ENCODE measurements at regions not wholly inside any gene's neighbourhood (a gene's known extent, or its start where the extent isn't known, plus 50 kb on each side); places are given as distances from the start of the nearest gene placed in this dataset.

DNA sequence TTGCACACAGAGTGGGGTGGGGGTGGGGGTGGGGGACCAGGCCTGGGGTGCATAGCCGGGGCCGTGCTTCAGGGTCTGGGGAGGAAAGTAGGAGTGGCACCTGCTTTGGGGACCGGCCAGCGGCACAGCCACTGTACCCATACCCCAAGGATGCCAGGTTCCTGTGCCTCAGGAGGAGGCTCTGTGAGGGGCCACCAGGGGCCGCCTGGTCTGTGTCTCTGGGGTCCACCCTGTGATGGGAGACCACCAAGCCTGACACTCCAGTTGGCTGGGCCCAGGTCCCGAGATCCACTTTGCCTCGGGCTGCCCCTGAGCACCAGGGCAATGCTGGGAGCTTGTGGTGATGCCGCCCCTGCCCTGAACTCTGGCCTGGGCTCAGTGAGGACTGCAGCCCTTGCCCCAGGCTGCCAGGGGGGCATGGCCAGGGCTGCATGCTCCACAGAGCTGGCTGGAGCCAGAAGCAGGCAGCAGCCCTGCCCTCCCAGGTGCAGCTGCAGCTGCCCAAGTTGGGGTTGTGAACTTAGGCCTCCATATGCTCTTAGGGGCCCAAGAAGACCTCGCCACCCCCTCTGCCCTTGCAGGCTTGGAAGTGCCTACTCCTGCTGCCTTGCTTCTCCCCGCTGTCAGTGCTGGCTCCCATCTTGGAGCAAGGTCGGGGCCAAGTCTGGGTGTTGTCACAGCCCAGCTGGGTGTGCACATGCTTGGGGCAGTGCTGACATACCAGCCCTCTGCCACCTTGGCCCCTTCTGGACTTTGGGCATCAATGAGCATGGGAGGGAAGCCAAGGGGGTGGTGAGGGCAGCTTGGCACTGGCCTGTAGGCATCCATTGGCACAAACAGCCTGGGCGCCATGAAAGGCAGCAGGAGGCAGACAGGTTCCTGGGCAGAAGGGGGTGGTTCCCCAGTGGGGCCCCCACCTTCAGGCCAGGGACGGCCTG lies 123.3 kb upstream of the THY1 start:
- no peak for DNase-seq

DNA sequence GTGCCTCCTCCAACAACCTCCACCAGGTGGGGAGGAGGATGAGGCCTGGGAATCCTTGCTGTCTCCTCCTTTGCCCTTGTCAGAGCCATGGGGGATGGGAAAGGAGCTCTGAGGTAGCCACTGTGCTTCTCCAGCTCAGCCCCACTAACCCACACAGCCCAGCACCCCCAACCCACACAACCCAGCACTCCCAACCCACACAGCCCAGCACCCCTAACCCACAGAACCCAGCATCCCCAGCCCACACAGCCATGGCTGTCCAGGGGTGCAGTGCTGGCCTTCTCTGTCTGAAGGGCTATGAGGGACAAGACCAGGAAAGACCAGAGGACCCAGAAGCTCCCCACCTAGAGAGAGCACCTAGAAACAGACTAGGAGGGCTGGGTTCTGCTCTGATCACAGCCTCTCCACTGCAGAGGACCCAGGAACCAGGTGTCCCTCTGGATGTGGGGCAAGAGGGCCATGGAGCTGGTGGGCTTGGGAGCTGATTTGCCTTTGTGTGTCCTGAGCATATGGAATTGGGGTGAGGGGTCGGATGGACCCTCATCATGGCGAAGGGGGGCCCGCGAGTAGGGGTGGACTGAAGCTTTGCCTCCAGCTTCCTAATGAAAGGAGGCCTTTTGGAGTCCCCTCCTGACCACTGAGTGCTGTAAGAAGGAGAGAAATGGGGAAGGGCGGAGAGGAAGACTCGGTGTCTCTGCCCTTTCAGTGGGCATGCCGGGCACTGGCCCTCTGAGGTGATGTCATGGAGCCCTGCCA lies 117.6 kb upstream of the THY1 start:
- no peak for DNase-seq

DNA sequence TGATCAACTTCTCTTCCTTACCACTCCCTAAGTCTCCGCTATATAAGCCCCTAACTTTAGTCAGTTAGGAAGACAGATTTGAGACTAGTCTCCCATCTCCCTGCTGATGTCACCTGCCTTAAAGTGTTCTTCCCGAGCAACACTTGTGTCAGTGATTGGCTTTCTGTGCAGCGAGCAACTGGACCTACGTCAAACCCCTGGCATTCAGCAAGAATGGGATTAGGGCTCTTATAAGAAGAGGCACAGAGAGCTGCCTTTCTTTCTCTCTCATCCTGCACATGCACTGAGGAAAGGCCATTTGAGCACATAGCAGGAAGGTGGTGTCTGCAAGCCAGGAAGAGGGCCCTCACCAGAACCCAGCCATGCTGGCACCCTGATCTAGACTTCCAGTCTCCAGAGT lies 116.6 kb upstream of the THY1 start:
- no peak for DNase-seq

DNA sequence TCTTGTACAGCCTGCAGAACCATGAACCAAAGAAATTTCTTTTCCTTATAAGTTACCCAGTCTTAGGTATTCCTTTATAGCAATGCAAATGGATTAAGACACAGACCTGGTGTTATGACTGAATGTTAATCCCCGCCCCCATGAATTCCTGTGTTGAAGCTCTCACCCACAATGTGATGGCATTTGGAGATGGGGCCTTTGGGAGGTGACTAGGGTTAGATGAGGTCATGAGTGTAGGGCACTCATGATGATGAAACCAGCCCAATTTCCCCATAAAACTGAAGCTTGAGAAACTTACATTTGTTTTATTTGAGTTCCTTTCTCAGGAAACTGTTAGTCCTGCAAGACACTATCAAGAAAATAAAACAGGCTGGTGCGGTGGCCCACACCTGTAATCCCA lies 115.8 kb upstream of the THY1 start:
- no peak for DNase-seq

DNA sequence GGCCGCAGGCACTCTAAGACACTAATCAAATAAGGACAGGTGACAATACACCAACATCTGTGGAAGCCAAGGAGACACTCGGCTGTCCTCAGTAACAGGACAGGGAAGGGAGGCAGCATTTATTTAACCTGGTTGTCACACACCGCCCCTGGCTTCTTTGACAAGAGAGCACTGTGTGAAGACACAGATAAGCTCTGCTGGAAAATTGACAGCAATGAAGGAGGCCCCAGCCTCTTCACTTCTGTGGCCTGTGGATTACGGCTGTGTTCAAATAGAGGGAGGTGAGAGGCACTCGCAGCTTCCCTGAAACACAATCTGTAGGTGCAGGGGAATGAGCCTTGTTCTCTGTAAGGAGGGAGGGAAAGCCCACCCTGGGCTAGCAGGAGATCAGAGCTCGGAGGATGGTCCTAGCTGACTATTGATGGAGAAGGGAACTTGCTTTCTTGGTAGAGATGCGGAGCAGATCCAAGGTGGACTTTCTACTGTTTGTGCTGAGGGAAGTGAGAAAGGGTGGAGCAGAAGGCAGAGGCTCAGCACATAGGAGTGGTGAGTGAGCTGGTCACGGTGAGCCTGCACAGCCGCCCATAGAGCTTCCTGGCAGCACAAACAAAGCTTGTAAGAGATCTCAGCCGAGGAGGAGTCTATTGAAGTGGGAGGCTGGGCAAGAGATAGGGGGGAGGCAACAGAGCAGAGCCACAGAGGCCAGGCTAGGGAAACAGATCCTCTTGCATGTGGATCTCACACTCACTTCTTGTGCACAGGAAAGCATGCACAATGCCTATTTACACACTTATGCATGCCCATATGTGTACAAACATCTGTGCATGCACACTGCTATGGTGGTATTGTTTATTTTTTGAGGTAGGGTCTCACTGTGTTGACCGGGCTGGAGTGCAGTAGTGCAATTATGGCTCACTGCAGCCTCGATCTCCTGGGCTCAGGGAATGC lies 114.6 kb upstream of the THY1 start:
- no peak for DNase-seq

DNA sequence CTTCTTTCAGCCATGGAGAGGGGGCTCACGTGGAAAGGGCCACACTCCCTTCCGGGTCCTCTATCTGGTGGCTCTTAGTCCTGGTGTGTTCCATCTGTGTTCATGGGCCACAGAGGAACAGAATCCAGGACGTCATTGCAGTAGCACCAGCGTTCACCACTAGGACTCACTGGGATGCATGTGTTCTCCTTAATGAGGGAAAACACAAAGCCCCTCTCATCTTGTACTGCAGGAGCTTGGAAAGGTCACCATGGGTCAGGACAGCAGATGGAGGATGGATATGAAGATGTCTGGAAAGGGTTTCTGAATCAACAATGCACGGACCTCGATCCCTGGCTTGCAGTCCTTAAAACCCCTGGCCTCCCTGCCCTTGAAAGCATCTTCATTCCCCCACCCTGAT lies 113.8 kb upstream of the THY1 start:
- DNase-seq = no peak

DNA sequence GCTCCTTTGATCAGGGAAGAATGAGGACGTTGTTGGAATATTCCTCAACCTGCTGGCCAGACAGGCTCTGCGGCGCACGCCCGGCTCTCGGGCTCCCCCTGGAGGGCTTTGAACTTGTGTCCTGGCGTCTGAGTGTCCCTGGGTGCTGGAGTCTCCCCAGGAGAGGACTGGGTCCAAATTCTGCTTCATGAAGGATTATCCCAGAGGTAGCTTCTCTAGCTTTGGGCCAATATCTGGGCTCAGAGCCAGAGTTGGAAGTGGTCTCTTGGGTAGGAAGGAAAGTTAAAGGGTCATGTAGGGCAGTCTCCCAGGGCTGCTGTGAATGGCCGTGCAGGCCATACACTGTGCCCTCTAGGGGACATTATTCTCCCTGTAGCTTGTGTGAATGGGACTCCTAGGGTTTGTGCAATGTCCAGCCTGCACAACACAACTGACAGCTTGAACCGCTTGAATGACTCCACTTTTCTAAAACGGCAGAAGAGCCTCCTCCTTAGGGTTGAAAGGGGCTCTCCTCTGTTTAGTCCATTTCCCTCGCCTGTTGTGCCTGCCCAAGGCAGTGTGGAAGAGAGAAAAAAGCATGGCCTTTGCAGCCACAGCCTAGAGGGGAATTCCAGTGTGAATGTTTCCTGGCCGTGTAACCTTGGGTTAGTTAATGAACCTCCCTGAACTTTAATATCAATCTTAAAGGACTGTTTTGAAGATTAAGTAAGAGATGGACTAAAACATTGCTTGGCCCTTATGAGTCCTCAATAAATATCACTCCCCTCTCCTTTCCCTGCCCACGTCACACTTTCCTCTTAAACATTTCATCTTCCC lies 111.2 kb upstream of the THY1 start:
- DNase-seq = peak; percentile 69

DNA sequence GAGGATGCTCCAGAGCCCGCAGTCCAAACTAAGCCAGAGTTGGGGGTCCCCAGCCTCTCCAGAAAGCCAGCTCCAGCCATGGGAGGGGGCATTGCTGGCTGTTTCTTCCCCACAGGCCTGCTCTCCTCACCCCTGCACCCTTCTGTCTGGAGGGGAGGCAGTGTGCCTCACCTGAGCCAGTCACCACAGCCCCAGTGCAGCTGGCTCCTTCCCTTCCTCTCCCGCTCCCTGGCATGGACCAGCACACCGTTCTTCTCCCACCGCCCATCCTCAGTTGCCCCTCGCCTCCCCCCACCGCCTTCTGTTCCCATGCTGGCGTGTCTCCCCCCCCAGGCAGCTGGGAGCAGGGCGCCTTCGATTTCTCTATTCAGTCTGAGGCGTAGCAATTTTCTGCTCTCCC lies 110.5 kb upstream of the THY1 start:
- no peak for DNase-seq

DNA sequence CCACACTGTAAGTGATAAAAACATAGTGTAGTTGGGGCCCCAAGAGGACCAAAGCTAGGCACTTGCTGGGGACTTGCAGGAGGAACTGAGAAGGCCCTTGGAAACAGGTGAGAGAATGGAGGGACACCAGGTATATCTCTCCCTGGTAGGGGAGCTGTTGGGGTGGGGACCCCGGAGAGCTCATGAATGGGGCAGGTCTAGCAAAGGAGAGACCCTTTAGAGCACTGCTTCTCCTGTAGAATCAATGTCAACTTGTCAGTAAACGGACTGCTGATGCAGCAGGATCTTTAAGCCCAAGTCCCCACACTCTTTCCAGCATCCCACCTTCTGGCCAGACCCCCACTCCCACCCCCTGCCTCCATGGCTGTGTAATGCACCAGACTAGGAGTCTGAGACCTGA lies 109.6 kb upstream of the THY1 start:
- DNase-seq = no peak

DNA sequence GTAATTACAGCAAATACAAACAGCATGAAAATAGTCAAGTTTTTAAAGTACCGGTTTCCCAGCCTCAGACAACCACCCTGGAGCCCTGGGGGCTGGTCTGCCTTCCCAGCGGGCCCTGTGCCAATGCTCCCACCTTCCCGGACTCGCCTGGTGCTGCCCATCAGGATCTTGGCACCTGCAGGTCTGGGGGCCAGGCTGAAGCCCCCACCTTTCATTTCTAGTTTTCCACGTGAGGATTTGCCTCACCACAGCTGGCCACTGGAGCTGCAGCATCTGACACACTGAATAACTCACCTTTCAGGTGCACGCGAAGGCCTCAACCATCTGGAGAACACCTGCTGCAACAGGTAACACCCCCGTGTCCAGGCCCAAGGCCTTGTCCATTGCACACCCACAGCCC lies 108.7 kb upstream of the THY1 start:
- DNase-seq = peak; percentile 78

DNA sequence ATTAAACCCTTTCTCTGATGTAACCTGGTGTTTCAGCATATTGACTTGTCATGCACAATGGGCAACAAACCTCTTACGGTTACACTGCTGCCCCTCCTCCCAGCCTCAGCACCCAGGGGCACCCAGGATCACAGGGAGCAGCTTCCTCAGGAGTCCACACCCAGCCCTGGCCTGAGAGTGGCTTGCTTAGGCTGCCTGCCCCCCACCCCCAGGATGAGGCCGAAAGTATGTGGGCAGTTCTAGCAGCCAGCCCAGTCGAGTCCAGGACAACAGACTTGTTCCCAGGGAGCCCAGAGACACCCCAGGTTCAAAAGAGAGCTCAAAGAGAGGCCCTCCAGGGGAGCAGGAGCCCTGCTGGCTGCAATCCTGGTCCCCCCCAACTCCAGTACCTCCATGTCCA lies 108.1 kb upstream of the THY1 start:
- DNase-seq = no peak

DNA sequence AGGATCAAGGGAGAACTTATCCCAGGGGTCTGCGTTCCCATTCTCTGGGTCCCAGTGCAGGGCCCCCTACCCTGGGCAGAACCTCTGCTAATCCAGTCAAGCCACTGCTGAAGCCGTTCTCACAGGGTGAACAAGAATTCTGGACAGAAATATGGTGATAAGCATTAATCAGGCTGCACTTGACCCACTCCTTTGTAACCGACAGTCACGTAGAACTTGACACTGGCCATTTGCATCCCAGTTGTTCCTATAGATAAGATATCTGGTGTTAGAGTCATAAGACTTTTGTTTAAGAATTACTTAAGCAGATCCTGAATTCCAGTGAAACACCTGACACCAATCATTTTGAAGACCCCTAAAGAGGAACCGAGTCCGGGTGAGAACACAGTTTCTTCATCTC lies 107.5 kb upstream of the THY1 start:
- DNase-seq = no peak

DNA sequence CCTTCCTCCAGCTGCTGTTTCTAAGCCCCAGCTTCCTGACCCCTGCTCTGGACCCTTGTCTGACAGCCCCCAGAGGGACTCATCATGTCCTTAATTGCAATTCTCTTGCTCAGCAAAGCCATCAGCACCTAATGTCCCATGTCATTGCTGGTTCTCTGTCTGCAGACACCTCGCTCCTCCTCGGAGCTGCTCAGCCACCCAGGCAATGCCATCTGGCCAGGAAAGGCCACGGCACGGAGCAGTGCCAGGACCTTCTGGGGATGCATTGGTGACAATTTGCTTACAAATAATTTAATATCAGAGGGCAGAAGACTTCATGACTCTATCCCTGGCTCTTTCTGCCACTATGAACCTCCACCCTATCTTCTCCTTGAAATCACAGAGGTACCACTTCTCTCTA lies 107.0 kb upstream of the THY1 start:
- no peak for DNase-seq

DNA sequence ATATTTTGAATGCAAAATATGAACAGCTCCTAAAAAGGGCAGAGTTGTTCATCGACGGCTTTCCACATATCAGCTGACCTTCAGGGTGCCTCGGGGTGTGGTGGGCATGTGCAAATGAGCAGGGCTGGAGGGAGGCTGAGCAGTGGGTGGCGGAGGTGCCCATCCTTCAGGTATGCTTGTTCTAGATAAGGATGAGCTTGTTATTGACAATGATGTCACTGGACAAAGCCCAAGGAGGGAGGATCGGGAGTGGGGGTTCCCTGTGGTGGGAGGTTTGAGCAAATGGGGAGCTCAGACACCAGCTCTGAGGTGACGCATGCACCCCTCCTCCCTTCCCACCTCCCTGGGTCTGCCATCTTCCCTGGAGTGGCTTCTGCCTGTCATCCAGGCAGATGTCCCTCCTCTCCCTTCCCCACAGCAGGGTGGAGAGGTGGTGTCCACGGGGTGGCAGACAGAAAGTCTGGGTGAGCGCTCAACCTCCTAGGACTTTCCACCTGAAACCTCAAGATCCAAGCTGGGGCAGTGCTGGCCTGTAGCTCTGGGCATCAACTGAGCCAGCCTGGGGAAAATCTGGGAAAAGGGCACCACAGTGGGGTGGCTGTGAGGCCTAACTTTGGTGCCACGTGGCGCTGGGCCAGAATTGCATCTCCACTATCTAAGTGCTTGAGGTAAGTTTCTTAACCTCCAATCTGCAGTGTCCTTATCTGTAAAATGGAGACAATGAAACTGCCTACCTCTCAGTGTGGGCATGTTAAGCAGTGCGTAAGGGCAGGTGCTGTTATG lies 106.3 kb upstream of the THY1 start:
- DNase-seq = no peak

DNA sequence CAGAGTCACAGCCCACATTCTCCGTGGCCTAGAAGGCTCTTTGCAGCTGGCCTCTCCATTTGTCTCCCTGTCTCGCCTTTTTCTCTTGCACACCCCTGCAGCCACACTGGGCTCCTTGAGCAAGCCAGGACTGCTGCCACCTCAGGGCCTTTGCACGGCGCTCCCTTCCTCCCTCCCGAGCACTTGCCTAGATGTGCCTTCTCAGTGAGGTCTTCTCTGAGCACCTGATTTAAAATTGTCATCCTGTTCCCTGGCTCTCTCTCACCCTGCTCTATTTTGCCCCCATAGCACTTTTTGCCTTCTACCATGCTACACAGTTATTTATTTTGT lies 102.9 kb upstream of the THY1 start:
- no peak for DNase-seq

DNA sequence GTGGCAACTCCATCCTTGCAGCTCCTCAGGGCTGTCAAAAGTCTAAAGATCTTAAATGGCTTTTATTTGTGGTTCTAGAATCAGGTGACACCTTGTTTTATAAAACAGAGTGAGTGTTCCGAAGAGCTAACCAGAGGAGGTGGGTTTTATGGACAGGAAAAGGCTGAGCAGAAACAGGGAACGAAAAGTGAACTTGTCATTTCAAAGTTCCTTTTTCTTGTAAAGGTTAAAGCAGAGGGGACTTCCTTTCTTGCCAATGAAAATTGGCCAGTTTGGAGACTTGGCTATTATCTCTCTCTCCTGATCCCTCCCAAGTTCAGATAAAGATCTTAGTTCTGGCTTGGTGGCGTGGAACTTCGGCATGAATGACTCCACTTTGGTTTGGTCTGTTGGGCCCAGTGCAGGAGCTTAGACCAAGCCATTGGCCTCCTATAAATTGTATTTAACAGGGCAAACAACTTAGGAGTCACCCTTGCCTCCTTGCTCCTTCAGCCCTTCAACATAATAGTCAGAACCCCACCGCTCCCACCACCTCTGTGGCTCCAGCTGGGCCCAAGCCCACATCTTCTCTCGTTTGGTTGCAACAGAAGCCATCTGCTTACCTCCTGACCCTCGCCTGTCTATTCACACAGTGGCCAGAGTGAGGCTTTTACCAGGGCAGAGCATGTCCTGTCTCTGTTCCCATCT lies 102.4 kb upstream of the THY1 start:
- DNase-seq = no peak

DNA sequence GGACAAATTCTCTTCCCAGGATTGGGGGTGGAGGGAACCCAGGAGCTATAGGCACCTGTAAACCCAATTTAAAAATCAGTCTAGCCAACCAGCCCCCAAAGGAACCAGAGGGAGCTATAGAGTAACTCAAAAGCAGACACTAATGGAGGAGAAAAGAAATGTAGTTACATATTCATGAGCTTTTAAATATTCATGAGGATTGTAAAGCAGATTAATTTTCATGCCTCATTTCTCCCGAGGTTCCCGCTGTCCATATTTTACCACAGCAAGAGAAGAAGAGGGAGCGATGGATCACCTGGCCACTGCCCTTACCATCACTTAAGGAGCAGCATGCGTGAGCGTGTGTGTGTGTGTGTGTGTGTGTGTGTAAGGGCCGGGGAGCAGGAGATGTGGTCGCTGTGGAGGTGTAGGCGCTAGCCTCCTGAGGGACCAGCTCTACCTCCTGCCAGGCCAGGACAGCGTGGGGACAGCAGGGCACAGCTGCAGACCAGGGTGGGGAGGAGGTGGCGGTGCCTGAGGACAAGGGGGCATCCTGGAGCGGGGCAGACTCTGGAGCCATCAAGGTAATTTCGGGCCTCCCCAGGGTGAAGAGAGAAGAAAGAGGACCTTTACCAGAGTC lies 100.7 kb upstream of the THY1 start:
- DNase-seq = no peak

DNA sequence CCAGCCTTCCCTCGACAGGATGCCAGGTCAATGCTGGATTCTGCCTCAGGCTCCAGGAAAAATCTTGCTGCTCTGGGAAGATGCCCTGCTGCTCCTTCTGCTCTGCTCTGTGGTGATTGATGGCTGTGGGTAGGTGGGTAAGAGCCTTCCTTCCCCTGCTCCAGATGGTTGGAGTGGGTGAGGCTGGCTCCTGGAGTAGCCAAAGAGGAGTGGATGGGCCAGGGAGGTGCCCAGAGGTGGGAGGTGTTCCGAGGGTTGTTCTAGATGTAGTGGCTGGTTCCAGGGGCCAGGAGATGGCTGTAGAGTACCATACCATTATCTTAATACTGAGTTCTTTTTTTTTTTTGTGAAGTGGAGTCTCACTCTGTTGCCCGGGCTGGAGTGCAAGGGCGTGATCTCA lies 99.6 kb upstream of the THY1 start:
- DNase-seq = no peak

DNA sequence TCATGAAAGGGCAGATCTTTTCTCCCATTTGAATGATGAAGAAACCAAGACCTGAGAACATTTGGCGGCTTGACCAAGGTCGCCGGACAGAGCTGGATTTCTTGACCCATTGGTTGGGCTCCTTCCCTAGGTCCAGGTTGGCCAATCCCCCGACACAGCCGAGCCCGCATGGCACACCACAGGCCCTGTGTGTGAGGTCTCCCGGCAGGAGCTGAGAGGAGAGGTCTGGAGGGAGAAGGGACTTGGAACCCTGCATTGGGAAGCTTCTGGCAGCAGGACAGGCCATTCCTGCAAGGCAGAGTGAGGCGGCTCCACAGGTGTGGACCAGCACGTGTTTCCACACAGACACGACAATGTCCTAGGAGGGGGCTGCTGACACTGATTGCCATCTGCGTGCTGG lies 98.6 kb upstream of the THY1 start:
- DNase-seq = no peak

DNA sequence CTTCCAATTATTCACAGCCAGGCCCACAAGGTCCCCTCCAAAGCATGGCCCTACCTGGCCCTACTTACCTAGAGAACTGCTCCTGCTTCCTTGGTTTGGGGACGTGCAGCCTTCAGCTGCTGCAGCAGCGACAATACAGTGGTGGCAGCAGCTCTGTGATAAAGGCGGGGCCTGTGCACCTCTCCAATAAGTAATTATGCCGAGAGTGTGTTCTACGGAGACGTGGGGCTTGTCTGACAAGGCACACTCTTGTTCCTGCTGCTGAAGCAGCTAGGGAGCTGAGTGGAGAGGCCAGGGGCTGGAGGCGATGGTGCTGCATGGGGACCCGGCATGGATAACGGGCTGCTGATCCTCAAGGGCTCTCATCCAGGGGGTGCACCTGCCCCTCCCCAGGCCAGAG lies 98.0 kb upstream of the THY1 start:
- no peak for DNase-seq

DNA sequence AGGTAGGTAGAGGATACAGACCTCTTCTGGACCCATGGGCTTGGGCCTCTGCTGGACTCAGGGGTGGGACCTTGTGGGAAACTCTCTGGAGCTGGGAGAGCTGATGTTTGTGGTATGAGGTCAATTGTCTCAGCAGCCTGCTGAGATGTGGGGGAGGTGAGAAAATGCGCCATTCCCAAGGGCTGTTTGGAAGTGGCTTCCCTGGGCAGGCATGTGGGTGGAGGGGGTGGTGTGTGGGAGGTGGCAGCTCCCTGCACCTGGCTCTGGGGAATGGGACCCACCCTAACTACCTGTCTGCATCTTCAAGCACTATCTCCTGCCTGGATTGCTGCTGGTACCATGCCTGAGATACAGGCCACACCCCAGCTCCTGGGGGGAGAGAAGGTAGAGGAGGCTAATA lies 97.4 kb upstream of the THY1 start:
- no peak for DNase-seq
